DMS114 treated with DMSO at 0.1 percent for 48 hours (cell line): ENCODE measurements at regions not wholly inside any gene's neighbourhood (a gene's known extent, or its start where the extent isn't known, plus 50 kb on each side); places are given as distances from the start of the nearest gene placed in this dataset.

Experiments
- DNase-seq: peaks from one replicate; lab custom pipeline; 2025; ENCODE audit not compliant: unreplicated experiment; lab: John Stamatoyannopoulos, UW

DNA sequence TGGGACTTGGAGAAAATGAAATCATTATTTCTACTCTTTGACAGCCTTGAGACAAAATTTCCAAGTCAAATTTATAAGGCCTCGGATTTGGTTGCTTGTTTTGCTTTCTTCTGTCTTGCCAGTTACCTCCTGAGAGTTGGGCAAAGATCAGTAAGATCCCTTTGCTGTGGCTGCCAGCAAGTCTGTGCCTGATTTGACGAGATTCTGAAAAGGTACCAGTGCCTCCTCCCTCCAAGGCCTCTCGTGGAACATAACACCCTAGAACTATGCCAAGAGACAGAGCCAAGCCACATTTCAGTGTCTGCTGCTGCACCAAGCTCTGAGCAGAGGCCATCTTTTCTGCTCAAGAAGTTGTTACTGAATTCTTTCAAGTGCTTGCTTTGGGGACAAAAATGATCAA is 61.0 kb downstream of the GTPBP8 start:
- no peak for DNase-seq

DNA sequence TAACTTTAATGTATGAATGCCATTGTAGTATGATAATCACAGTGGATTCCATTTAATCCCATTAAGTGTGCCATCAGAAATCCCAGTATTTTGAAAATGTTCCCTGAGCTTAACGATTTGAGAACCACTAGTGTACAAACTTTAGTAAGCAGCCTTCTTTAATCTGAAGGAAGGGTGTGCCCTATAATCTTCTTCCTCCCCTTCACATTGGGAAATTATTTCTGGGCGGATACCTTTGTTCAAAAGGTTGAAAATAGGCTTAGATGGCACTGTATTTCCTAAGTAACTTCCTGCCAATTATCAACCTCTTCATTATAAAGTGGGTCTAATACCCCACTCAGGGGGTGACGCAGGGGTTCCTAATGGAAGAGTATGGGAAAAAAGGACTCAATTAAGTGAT is 62.4 kb downstream of the GTPBP8 start:
- DNase-seq, result no peak

DNA sequence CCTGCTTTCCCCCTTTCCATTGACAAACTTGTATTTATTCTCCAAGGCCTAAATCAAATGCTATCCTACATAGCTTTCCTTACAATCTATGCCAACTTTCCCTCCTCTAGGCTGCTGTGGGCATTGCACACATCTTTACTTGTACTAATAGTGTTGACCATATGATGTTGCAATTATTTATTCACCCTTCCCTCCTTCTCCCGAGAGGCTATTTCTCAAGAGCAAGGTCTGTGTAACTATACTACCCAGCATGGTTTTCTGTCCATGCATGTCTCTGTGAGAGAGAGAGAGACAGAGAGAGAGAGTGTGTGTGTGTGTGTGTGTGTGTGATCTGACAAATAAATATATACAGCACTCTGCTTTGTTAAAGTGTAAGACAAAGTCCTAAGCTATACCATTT is 63.8 kb downstream of the GTPBP8 start:
- DNase-seq, result no peak

DNA sequence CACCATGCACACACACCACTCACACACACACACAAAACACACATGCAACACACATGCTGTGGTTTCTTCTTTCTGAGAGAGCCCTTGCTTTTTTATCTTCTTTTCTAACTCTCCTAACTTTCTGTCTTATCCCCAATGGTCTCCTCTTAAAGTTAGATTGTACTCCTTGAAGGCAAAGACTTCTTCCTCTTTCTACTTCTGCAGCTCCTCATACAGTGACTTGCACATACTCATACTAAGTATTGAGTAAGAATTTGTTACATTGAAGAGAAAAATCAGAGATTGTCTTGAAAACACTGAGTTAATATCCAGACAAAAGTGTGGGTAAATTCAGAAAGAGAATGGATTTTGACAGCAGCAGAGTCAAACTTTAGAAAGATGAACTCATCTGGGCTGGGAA is 64.4 kb downstream of the GTPBP8 start:
- DNase-seq, result no peak

DNA sequence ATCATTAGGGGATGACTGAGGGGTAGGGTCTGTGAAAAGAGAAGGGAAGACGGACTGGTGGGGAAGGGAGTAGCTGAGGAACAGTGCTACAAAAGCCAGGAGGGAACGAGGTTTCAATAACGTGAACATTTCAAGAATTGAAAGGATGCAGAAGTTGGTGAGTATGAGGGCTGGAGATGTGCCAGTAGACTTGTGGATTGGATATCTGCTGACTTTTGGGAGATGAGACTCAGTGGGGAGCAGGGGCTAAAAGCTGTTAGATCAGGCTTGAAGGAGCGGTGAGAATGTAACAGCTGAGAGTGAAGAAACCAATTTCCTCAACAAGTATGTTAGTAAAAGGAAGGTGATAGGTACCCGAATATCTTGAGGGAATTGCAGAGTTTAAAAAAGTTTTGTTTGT is 65.2 kb downstream of the GTPBP8 start:
- DNase-seq, result no peak

DNA sequence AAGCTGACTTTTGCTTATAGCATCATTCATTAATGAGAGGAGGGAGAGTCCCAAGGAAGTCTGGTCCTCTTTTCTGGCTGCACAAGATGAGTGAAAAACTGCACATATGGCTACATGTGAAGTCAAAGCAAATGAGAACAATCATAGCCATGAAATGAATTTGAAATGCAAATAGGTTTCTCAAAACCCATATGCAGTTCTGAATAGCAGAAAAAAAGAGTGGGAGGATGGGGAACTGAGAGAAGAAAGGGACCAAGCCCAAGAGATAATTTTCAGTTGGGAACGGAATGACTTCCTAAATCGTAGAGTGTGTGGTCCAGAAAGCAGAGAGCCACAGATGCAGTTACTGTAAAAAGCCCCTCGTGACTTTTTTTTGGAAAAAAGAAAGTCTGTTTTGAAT is 66.3 kb downstream of the GTPBP8 start:
- no peak for DNase-seq

DNA sequence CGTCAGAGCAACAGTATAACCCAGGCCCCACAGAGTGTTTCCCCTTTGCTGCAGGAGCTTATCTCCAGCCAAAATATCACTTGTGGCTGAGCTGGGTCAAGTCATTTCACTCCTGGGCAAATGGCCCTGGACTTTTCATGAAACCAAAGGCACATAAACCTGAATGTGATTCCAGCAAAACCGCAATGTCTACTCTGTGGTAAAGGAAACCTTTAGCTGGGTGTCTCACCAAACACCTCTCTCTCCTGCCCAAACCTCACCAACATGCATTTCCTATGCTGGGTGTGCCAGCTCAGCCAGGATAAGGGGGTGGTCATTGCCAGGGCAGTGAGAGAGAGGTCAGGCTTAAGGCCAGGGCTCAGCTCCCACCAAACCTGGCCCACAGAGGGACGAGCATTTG is 67.4 kb downstream of the GTPBP8 start:
- no peak for DNase-seq

DNA sequence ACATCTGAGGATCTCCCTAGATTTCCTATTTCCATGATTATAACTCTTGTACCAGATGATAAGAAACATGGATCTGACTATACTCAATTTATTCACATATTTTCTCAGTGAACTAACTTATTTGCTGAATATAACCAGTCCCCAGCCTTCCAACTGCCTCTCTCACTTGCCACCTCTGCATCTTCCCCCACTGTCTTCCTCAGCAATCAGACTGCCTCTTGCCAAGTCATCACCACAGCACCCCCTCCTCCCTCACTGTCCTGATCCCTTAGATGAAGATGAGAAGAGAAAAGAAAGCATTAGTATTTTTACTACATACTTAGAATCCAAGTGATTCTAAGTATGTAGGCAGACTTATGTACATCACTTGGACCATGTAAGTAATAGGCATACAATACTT is 71.9 kb downstream of the GTPBP8 start:
- DNase-seq, result no peak

DNA sequence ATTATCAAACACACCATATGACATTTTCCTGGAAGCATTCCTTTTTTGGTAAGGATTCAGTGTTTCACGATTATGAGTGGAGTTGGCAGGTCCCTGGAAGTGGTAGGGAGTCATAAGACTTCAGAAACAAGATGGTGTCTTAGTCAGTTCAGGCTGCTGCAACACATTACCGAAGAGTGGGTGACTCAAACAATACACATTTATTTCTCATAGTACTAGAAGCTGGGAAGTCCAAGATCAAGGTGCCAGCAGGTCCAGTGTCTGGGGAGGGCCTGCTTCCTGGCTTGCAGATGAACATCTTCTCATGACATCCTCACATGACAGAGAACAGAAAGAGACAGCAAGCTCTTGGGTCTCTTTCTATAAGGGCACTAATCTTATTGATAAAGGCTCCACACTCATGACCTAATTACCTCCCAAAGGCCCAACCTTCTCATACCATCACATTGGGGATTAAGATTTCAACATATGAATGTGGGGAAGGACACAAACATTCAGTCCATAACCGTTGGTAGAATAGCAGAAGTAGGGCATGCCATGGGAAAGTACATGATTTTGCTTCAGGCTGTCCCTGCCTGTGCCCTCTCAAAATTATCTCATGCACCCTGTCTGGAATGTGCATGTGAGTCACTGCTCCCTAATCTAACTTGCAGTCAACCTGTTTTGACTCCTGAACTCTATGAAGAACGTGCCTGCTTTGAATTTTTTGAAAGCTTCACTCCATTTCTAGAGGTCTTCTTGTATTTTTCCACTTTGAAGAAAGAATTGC is 72.5 kb downstream of the GTPBP8 start:
- DNase-seq, result no peak

DNA sequence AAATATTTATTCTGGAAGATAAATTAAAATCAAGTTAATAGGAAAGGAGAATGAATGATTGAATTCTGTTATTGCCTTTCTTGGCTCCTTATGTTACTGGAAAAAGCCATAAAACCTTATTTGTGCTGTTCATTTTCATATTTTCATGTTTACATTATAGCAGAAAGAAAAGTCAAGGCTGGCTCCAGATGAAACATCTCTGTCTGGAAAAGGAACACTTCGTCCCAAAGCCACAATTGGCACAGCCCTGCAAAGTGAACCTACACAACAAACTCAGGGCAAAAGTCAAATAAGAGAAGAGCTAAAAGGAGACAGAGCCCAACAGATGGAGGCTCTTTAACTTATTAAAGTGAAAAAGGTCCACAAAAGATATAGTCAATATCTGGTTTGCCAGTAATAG is 73.4 kb downstream of the GTPBP8 start:
- DNase-seq, result no peak

DNA sequence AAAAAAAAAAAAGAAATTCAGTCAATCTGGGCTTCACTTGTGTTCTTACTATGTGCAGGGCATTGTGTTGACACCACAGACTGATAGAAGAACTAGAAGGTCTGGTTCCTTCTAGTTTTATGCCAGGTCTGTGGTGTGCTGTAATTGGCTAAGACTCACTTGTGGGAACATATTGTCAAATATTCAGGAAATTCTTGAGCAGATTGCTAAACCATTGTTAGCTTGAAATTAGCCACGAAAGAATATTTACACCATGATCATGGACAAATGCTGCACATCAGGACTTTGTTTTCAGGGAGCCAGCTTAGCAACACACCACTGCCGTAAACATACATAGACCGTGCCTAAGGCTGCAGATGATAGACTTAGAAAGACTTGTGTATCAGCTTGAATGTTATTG is 74.6 kb downstream of the GTPBP8 start:
- DNase-seq, result no peak

DNA sequence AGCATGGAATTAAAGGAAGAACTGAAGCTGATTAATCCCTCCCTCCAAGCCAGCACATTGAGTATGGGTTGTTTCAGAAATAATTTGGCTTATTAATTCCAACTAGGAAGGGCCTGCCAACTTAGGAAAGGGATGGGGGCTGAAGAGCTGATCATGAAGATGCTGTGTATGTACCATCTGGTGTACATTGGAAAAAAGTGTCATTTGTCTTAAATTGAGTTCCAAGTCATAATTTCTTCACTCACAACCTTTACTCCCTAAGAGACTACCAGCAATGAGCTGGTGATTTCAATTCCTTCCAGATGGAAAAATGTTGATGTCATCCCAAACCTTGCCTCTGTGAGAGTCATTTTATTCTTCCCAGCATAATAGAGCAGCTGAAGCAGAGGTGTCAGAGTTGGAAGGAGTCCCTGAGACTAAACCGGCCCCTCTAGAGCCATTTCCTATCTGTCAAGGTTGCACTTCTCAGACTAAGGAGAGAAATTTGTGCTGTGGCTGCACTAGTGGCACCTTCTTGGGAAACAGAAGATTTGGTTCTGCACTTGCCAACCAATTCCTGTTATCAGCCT is 79.4 kb downstream of the GTPBP8 start:
- no peak for DNase-seq

DNA sequence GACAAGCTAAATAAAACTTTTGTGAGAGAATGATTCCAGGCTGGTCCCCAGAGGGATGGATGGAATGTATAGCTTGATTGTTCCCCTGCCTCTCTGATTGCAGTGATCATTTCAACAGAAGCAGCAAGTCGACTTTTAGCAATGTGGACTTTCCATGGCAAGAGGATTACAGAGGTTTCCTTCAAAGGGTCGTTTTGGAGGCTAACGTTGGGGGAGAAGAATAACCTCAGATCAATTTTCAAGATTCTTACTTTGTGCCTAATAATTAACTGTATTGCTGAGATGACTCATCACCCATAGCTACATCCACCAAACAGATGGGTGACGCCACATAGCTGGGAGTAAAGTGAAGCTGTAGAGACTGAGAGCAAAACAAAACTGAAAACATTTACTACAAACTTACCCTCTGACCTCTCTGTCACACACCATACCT is 79.9 kb downstream of the GTPBP8 start:
- no peak for DNase-seq

DNA sequence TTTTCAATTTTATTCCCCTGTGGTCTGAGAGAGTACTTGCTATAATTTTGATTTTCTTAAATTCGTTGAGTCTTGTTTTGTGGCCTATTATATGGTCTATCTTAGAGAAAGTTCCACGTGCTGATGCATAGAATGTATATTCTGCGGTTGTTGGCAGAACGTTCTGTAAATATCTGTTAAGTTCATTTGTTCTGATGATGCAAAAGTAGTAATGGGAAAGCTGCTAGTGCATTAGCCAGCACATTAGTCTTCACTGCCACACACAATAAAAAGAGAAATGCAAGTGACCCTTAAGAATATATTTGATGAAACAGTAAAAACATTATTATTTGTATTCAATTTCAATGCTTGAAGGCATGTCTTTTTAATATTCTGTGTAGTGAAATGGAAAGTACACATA is 84.8 kb downstream of the GTPBP8 start:
- no peak for DNase-seq

DNA sequence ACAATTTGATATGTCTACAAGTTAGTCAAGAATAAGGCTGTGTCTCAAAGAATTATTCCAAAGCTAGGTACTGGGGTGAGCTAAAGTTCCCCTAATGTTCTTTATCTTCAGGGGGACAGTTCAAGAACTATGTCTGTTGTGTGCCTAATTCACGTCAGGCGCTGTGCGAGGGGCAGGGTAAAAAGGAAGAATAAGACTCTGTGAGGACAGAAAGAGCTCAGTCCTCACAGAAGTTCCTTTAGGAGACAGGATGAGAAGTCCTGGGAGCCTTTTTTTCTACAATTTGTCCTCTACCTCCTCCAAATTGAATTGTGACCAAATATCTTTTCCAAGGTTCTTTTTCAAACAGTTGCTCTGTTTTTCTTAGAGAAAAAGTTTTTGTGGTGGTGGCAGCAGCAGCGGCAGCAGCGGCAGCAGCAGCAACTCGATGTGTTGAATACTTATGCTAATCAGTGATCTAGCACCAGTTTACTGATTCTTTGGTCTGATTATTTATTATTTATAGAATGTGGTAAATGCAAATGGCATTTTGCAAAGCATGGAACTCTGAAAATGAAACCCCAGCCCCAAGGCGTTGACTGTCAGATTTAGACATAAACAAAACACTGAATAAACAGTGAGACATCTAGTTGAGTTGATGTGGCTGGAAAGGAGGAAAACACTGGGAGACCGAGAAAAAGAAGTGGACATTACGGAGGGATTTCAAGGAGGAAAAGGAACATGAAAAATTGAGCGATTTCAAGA is 88.6 kb downstream of the GTPBP8 start:
- no peak for DNase-seq

DNA sequence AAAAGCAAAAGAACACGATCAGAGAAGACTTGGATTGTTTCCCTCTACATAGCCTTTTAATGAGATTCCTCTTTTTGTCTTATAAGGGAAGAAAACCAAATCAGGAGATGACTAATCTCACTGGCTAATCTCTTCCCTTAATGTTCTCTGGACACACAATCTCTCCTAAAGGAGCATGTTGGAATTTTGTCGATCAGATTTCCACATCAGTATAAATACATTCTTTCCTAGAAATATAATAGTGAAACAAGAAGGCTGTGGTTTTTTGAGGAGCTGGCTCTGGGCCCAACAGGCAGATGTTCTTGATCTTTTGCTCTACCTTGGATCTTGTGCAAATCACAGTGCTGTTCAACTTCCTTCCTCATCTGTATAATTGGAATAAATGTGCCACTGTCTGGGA is 94.0 kb downstream of the GTPBP8 start:
- DNase-seq, result no peak

DNA sequence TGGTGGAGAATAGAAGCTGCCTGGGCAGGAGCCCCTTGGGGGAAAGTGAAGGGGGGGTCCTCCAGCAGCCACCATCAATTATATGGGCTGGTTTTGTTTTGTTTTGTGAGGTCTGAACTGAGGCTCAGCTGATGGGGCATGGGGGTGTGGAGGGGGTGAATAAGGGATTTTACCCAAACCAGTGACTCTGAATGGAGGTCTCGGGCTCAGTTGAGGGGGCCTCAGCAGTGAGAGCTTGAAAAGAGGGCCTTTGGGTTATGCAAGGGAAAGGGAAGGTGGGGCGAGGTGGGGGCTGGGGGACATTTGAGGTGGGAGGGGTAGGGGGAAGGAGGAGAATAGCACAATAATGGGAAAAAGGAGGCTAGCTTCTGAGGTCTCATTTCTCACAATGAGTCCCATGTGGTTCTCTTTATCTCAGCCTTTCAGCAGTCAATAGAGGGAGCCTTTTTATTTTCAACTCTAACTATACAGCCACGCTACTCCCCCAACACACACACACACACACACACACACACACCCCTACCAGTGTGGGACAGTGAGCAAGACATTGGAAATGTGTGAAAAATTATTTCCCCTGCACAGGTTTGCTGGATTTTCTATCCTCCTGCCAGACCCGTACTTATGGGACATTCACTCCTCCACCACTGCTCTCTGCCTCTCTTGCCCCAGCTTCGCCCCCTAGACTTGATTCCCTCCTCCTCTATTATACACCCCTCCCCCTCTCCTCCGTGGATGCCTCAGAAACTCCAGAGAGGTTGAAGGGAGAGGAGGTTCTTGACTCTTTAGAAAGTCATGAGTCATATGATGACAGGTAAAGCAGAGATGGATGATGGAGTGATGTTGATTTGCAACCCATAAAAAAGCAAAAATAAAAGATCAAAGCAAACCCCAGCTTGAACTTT is 96.0 kb downstream of the GTPBP8 start:
- DNase-seq, result no peak

DNA sequence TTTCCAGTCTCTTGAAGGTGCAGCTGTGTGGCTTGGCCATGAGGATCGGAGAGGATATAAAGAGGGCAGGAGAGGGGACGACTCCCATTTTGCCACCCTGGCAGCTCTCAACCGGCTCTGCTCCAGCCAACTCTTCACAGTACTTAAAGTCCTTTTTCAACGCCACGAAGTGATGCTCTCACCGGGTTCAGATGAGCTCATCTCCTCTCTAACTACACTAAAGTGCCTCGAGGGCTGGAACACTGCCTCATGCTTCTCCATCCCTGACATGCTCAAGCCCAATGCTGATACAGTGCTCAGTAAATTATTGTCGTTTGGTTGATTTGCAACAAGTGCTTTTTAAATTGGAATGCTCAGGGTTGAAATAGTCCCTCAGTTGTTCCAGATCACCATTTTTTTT is 97.8 kb downstream of the GTPBP8 start:
- DNase-seq, result no peak

DNA sequence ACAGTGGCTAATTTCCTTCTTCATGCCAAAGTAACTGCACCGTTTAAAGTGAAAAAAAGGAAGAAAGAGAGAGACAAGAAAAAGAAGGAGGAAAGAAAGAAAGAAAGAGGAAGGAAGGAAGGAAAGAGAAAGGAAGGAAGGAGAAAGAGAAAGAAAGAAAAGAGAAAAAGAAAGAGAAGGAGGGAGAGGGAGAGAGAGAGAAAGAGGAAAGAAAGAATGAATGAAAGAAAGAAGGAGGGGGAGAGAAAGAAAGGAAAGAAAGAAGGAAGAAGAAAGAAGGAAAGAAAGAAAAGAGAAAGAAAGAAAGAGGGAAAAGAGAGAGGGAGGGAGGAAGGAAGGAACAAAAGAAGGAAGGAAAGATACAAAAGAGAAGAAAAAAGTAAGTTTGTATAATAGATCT is 100.6 kb downstream of the GTPBP8 start:
- DNase-seq, result no peak

DNA sequence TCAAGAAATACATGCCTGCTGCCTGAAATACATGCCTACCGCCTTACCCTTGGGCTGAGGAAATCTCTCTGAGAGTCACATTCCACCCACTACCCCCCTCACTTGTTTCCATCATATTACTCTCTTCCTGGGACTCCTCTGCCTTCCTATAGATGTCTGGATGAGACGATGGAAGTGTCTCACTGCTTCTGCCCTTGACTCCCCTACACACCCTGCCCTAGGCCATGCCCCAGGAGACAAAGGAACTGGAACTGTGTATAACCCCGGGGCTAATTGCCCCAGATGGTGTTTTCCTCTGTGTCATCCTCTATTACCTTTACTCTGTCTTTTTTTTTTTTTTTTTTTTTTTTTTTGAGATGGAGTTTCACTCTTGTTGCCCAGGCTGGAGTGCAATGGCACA is 102.0 kb downstream of the GTPBP8 start:
- DNase-seq, result no peak
